ENCODE measurements at regions not wholly inside any gene's neighbourhood (a gene's known extent, or its start where the extent isn't known, plus 50 kb on each side); places are given as distances from the start of the nearest gene placed in this dataset.

DNA sequence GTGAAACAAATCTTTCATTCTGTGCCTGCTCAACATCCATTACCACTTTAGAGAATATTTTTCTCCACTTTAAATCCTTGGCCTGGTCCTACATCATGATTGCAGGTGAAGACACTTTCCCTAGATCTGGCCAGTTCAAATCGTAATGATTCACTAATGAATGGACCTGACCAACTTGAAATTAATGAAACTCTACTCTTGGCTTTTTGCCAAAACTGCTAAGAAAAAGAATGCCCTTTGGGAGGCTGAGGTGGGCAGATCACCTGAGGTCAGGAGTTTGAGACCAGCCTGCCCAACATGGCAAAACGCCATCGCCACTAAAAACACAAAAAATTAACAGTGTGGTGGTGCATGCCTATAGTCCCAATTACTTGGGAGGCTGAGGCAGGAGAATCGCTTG, 1082.6 kb upstream of the LCORL start:
- no peak overlapping the region for H3K27ac ChIP-seq
- H3K27me3 ChIP-seq = no peaks in the 10 kb centered on the region
- no peaks in the 10 kb centered on the region for H3K36me3 ChIP-seq (ENCODE audit: low read depth, missing control alignments)
- intact Hi-C loops (cut with DNase I; ENCODE audit: low total_unique reads) = no loop called here
- no peak for DNase-seq
- no peak for TF ChIP-seq POLR2A (IDR thresholded peaks at IDR 0.05)
- TF ChIP-seq, protein P1, sequence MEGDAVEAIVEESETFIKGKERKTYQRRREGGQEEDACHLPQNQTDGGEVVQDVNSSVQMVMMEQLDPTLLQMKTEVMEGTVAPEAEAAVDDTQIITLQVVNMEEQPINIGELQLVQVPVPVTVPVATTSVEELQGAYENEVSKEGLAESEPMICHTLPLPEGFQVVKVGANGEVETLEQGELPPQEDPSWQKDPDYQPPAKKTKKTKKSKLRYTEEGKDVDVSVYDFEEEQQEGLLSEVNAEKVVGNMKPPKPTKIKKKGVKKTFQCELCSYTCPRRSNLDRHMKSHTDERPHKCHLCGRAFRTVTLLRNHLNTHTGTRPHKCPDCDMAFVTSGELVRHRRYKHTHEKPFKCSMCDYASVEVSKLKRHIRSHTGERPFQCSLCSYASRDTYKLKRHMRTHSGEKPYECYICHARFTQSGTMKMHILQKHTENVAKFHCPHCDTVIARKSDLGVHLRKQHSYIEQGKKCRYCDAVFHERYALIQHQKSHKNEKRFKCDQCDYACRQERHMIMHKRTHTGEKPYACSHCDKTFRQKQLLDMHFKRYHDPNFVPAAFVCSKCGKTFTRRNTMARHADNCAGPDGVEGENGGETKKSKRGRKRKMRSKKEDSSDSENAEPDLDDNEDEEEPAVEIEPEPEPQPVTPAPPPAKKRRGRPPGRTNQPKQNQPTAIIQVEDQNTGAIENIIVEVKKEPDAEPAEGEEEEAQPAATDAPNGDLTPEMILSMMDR (IDR thresholded peaks at IDR 0.05) = no peak
- no peaks in the 10 kb centered on the region for H3K9me3 ChIP-seq
- no peak overlapping the region for H3K4me3 ChIP-seq
- no peaks in the 10 kb centered on the region for H3K4me1 ChIP-seq
- WGBS, 2 donors = 88 to 91% methylated on average over 4 of the region's 4 CpGs

DNA sequence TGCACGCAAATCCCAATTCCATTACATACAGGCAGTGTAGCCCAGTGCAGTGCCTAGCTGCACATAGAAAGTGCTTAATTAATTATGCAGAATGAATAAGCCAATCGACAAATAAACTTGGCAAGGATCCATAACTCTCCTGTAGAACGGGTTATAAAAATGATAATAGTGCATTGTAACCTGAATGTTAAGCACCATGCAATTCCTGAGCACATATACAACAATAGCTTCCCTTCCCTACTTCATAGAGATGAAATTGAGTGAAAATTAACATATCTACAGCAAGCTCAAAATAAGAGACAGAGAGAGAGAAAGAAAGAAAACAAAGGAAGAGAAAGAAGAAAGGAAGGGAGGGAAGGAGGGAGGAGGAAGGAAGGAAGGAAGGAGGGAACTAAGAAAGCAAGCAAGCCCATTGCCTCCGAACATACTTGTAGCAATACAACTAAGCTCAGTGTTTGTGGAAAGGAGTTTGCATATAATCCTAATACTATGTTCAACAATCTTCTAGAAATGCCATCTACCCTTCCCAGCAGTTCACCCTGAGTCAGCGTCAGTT, 1074.0 kb upstream of the LCORL start:
- Histone ChIP-seq H3K36me3 (ENCODE audit: low read depth, missing control alignments) (no peaks in the 10 kb centered on the region), H3K9me3 (no peaks in the 10 kb centered on the region), H3K27me3 (no peaks in the 10 kb centered on the region), H3K27ac (no peak overlapping the region), H3K4me1 (no peaks in the 10 kb centered on the region), H3K4me3 (no peak overlapping the region)
- TF ChIP-seq POLR2A (IDR thresholded peaks at IDR 0.05) = no peak
- TF ChIP-seq, protein P1 (IDR thresholded peaks at IDR 0.05) = no peak
- intact Hi-C loops (cut with DNase I; ENCODE audit: low total_unique reads) = no loop called here
- WGBS, 2 donors = 76 to 79% methylated on average over 5 of the region's 5 CpGs
- no peak for DNase-seq

GRCh38 chr4:19093951-19094350, 1072.4 kb upstream of the LCORL start:
- Histone ChIP-seq H3K27ac (no peak overlapping the region), H3K4me1 (no peaks in the 10 kb centered on the region), H3K4me3 (no peak overlapping the region), H3K9me3 (no peaks in the 10 kb centered on the region), H3K36me3 (ENCODE audit: low read depth, missing control alignments) (no peaks in the 10 kb centered on the region), H3K27me3 (no peaks in the 10 kb centered on the region)
- DNase-seq = no peak
- no peak for TF ChIP-seq POLR2A (IDR thresholded peaks at IDR 0.05)
- TF ChIP-seq, protein P1 (IDR thresholded peaks at IDR 0.05) = no peak
- 41 to 47% methylated on average over 2 of the region's 2 CpGs for WGBS, 2 donors
- intact Hi-C loops (cut with DNase I; ENCODE audit: low total_unique reads) = no loop called here

- no peaks in the 10 kb centered on the region for H3K27me3 ChIP-seq
- no peak for DNase-seq
- intact Hi-C loops (cut with DNase I; ENCODE audit: low total_unique reads) = no loop called here
Measured at GRCh38 chr4:19092797-19093196, 1071.2 kb upstream of the LCORL start.

DNA sequence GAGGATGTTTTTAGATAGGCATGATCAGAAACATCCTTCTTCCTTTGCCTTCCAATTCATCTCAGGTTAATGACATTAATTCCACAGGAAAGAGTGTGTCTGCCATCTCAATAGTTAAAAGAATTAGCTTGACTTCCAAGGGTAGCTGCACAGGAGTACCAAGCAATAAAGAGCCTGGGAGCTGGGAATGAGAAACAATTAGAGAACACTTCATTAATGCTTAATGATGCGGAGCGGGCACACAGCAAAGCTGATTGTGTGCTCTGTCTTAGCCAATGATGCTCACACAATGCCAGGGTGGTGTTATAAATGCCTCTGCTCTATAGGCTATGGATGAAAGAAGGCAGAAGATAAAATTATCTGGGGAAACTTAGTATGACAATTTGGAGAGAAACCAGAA, 1052.5 kb upstream of the LCORL start:
- no peaks in the 10 kb centered on the region for H3K9me3 ChIP-seq
- H3K4me3 ChIP-seq = no peak overlapping the region
- H3K4me1 ChIP-seq = no peaks in the 10 kb centered on the region
- H3K27me3 ChIP-seq = no peaks in the 10 kb centered on the region
- DNase-seq = no peak
- H3K27ac ChIP-seq = no peak overlapping the region
- 96% methylated on average over 2 of the region's 2 CpGs for WGBS, 2 donors
- H3K36me3 ChIP-seq (ENCODE audit: low read depth, missing control alignments) = no peaks in the 10 kb centered on the region
- intact Hi-C loops (cut with DNase I; ENCODE audit: low total_unique reads) = no loop called here
- TF ChIP-seq, protein P1 (IDR thresholded peaks at IDR 0.05) = no peak
- TF ChIP-seq POLR2A (IDR thresholded peaks at IDR 0.05) = no peak

More at GRCh38 chr4:19092797-19093196, 1071.2 kb upstream of the LCORL start:
- H3K4me3 ChIP-seq = no peak overlapping the region
- H3K9me3 ChIP-seq = no peaks in the 10 kb centered on the region
- no peaks in the 10 kb centered on the region for H3K36me3 ChIP-seq (ENCODE audit: low read depth, missing control alignments)
- no peak for TF ChIP-seq POLR2A (IDR thresholded peaks at IDR 0.05)
- TF ChIP-seq, protein P1 (IDR thresholded peaks at IDR 0.05) = no peak
- no peak overlapping the region for H3K27ac ChIP-seq
- no peaks in the 10 kb centered on the region for H3K4me1 ChIP-seq

All from testis (tissue), 2 donors.